A673 (cell line): ENCODE measurements at regions not wholly inside any gene's neighbourhood (a gene's known extent, or its start where the extent isn't known, plus 50 kb on each side); places are given as distances from the start of the nearest gene placed in this dataset.

ENCODE experiments used
- BruUV-seq: library from RNA; stranded (reverse); fragments of 400-500 nt; replicated peaks from 2 replicates; lab custom pipeline; 2021; lab: Mats Ljungman, UMichigan
- CTCF ChIA-PET: fragments of 300-600 bp; sonication (Branson Sonifier 250); formaldehyde crosslinking; loops from one replicate; lab custom pipeline; 2022; ENCODE audit warnings: antibody characterized with exemption; lab: Charles Lee
- POLR2A ChIA-PET: fragments of 300-600 bp; sonication (Branson Sonifier 250); formaldehyde crosslinking; loops from one replicate; lab custom pipeline; 2022; ENCODE audit warnings: antibody characterized with exemption; ENCODE audit not compliant: low non-redundant PET; lab: Charles Lee
- DNase-seq: peaks from one replicate; pipeline ENCODE4 v3.0.0-alpha.2; 2015; ENCODE audit warnings: low spot score
- H3K27ac ChIP-seq: fragments of 200-600 bp; sonication (generic); 2 replicates; pipeline ENCODE4 v1.5.1; 2016; ENCODE audit warnings: mixed run types, low read depth, mild to moderate bottlenecking, mixed read lengths, antibody characterized with exemption, low read length; ENCODE audit not compliant: poor library complexity, severe bottlenecking
- H3K27me3 ChIP-seq: fragments of 200-600 bp; sonication (generic); replicated peaks from 2 replicates; pipeline ENCODE4 v1.6.1; 2017; ENCODE audit warnings: mixed run types, low read depth, mild to moderate bottlenecking, mixed read lengths, antibody characterized with exemption, low read length; ENCODE audit not compliant: insufficient read depth, poor library complexity
- H3K36me3 ChIP-seq: fragments of 200-600 bp; sonication (generic); 2 replicates; pipeline ENCODE4 v1.6.1; 2016; ENCODE audit warnings: mixed run types, mild to moderate bottlenecking, mixed read lengths, antibody characterized with exemption, low read length; ENCODE audit not compliant: insufficient read depth, poor library complexity, severe bottlenecking
- H3K4me1 ChIP-seq: fragments of 200-600 bp; sonication (generic); 2 replicates; pipeline ENCODE4 v1.6.1; 2017; ENCODE audit warnings: mixed run types, mild to moderate bottlenecking, mixed read lengths, antibody characterized with exemption, low read length; ENCODE audit not compliant: insufficient read depth, poor library complexity, severe bottlenecking
- H3K4me3 ChIP-seq: fragments of 200-600 bp; sonication (generic); 2 replicates; pipeline ENCODE4 v1.5.1; 2016; ENCODE audit warnings: low read depth, mixed run types, mild to moderate bottlenecking, mixed read lengths, low read length; ENCODE audit not compliant: poor library complexity, severe bottlenecking
- H3K9me3 ChIP-seq: fragments of 200-600 bp; sonication (generic); 2 replicates; pipeline ENCODE4 v1.6.1; 2016; ENCODE audit warnings: mixed run types, low read depth, mild to moderate bottlenecking, mixed read lengths, antibody characterized with exemption, low read length; ENCODE audit not compliant: poor library complexity, severe bottlenecking
- CTCF ChIP-seq: fragments of 300-800, 200-600 bp; sonication (generic); conservative IDR thresholded peaks from 2 replicates; pipeline ENCODE4 v1.5.1; 2017; ENCODE audit warnings: low read depth, mild to moderate bottlenecking, antibody characterized with exemption, low read length, moderate library complexity, mixed read lengths
- EZH2 ChIP-seq: fragments of 200-600 bp; sonication (generic); IDR thresholded peaks from 2 replicates; pipeline ENCODE4 v1.6.1; 2017; ENCODE audit warnings: borderline replicate concordance, low read depth, mild to moderate bottlenecking, mixed read lengths, antibody characterized with exemption, low read length; ENCODE audit not compliant: poor library complexity, severe bottlenecking
- intact Hi-C: fragments of 100-400 bp; cut with micrococcal nuclease; formaldehyde crosslinking; loops from one replicate; pipeline ENCODE4 v1.10.0; 2022; ENCODE audit not compliant: unreplicated experiment

GRCh38 chr16:74019612-74020011, 277.0 kb upstream of the PSMD7 start:
- no peaks in the 10 kb centered on the region for H3K4me1 ChIP-seq
- DNase-seq = no peak
- POLR2A ChIA-PET = no interaction called here
- intact Hi-C loops = no loop called here
- H3K27ac ChIP-seq = no peak overlapping the region
- TF ChIP-seq CTCF (no peak), EZH2 (no peak)
- no TSS peak for BruUV-seq
- no peaks in the 10 kb centered on the region for H3K36me3 ChIP-seq
- H3K27me3 ChIP-seq = peaks cover 10% of the 10 kb centered on the region
- no peak overlapping the region for H3K4me3 ChIP-seq
- no peaks in the 10 kb centered on the region for H3K9me3 ChIP-seq
- CTCF ChIA-PET = no interaction called here

GRCh38 chr16:74015953-74016352, 280.7 kb upstream of the PSMD7 start:
- intact Hi-C loops = no loop called here
- ChIA-PET CTCF (no interaction called here), POLR2A (no interaction called here)
- no peaks in the 10 kb centered on the region for H3K4me1 ChIP-seq
- H3K9me3 ChIP-seq = no peaks in the 10 kb centered on the region
- H3K36me3 ChIP-seq = no peaks in the 10 kb centered on the region
- no peak overlapping the region for H3K4me3 ChIP-seq
- DNase-seq = no peak
- TF ChIP-seq EZH2 (no peak), CTCF (no peak)
- H3K27me3 ChIP-seq = peaks cover 2% of the 10 kb centered on the region
- H3K27ac ChIP-seq = no peak overlapping the region
- BruUV-seq = no TSS peak

DNA sequence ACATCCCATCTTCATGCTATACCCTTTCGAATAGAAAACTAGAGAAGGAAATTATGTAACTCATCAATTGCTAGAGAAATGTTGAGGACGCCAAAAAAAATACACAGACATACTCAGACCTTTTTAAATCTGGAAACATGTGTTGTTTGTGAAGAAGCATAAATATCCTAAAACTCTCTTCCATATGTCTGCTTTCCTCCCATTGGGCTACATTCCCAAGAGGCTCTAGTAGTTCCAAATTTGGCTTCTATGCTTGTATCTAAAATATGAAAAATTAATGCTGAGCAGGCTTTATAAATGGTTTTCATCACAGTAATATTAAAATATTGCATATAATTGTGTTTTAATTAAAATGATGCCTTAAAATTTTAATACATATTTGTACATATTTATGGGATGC, 297.9 kb upstream of the PSMD7 start:
- Histone ChIP-seq H3K4me1 (no peaks in the 10 kb centered on the region), H3K27ac (no peak overlapping the region), H3K27me3 (peaks cover 3% of the 10 kb centered on the region), H3K9me3 (no peaks in the 10 kb centered on the region), H3K4me3 (no peak overlapping the region), H3K36me3 (no peaks in the 10 kb centered on the region)
- ChIA-PET CTCF (no interaction called here), POLR2A (no interaction called here)
- no TSS peak for BruUV-seq
- intact Hi-C loops = no loop called here
- TF ChIP-seq CTCF = no peak
- TF ChIP-seq EZH2 = no peak
- DNase-seq = no peak
